ENCODE measurements at regions not wholly inside any gene's neighbourhood (a gene's known extent, or its start where the extent isn't known, plus 50 kb on each side); places are given as distances from the start of the nearest gene placed in this dataset.

DNA sequence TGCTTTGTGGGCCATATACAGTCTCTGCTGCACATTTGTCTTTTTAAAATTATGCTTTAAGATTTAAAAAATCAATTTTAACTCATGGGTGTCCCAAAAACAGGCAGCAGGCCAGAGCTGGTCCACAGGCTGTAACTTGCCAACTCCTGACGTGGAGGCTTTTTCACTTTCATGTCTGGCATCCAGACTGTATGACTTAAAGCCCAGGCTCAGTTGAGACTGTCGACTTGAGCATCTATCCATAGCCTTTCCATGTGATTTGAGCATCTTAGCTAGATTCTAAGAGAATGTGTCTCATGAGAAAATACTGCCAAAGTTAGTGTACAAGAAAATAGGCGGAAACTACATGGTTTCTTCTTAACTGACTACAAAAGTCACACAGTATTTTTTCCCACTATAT lies 559.0 kb upstream of the TUSC1 start:
- Histone ChIP-seq H3K4me3 (no peak overlapping the region), H3K27ac (no peak overlapping the region), H3K27me3 (no peaks in the 10 kb centered on the region), H3K9me3 (no peaks in the 10 kb centered on the region), H3K36me3 (replicated peaks in 1 of 2; ENCODE audit: insufficient read depth in 1 of 2, low read depth in 2 of 2) (no peaks in the 10 kb centered on the region), H3K4me1 (no peaks in the 10 kb centered on the region)
- DNase-seq (no peak), ATAC-seq (no peak)
- 59 to 65% methylated on average over 3 of the region's 3 CpGs for WGBS, 2 donors
- TF ChIP-seq, protein P1, sequence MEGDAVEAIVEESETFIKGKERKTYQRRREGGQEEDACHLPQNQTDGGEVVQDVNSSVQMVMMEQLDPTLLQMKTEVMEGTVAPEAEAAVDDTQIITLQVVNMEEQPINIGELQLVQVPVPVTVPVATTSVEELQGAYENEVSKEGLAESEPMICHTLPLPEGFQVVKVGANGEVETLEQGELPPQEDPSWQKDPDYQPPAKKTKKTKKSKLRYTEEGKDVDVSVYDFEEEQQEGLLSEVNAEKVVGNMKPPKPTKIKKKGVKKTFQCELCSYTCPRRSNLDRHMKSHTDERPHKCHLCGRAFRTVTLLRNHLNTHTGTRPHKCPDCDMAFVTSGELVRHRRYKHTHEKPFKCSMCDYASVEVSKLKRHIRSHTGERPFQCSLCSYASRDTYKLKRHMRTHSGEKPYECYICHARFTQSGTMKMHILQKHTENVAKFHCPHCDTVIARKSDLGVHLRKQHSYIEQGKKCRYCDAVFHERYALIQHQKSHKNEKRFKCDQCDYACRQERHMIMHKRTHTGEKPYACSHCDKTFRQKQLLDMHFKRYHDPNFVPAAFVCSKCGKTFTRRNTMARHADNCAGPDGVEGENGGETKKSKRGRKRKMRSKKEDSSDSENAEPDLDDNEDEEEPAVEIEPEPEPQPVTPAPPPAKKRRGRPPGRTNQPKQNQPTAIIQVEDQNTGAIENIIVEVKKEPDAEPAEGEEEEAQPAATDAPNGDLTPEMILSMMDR (IDR thresholded peaks at IDR 0.05) = no peak
- no peak for TF ChIP-seq POLR2A (IDR thresholded peaks at IDR 0.05)
- intact Hi-C loops (cut with DNase I) = no loop called here

DNA sequence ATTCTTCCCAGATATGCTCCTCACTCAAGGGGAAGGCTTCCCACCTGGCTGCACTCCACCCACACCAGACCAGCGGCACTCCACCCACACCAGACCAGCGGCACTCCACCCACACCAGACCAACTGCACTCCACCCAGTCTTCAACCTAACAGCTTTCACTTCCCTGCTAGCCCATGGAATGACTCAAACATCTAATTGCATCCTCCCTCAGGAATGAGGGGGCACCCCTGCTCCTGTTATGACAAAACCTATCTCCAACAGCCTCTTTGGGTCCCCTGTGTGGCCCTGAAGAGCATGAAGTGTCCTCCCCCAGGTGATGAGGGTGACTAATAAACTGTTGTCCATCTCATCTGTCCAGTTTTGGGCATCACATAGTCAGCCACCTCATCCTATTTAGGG lies 556.6 kb upstream of the TUSC1 start:
- H3K27ac ChIP-seq = no peak overlapping the region
- TF ChIP-seq POLR2A (IDR thresholded peaks at IDR 0.05) = no peak
- TF ChIP-seq, protein P1 (IDR thresholded peaks at IDR 0.05) = no peak
- H3K27me3 ChIP-seq = no peaks in the 10 kb centered on the region
- H3K36me3 ChIP-seq (replicated peaks in 1 of 2; ENCODE audit: insufficient read depth in 1 of 2, low read depth in 2 of 2) = no peaks in the 10 kb centered on the region
- intact Hi-C loops (cut with DNase I) = no loop called here
- H3K9me3 ChIP-seq = no peaks in the 10 kb centered on the region
- 75 to 83% methylated on average over 2 of the region's 2 CpGs for WGBS, 2 donors
- ATAC-seq (no peak), DNase-seq (no peak)
- no peak overlapping the region for H3K4me3 ChIP-seq
- H3K4me1 ChIP-seq = peaks cover 1% of the 10 kb centered on the region

DNA sequence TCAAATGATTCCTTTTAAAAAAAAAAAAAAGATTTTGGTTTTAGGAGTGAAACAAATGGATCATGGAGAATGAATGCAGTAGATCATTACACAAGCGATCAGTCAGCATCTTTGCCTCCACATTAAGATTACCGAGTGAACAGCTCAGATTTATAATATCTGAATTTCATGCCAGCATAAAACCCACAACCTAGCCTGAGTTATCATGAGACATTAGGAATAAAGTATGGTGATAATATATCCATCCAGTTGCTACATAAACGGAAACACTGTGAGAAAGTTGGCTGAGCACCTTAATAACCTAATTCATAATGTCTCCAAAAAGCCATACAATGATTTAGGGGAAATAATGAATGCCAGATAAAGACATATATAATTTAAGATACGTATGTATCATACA lies 553.1 kb upstream of the TUSC1 start:
- ATAC-seq (no peak), DNase-seq (no peak)
- Histone ChIP-seq H3K9me3 (no peaks in the 10 kb centered on the region), H3K4me3 (no peak overlapping the region), H3K27ac (no peak overlapping the region), H3K36me3 (replicated peaks in 1 of 2; ENCODE audit: insufficient read depth in 1 of 2, low read depth in 2 of 2) (no peaks in the 10 kb centered on the region), H3K4me1 (peaks cover 8% of the 10 kb centered on the region), H3K27me3 (no peaks in the 10 kb centered on the region)
- intact Hi-C loops (cut with DNase I) = no loop called here
- WGBS, 2 donors = 82 to 83% methylated on average over 4 of the region's 4 CpGs
- TF ChIP-seq, protein P1 (IDR thresholded peaks at IDR 0.05) = no peak
- no peak for TF ChIP-seq POLR2A (IDR thresholded peaks at IDR 0.05)

DNA sequence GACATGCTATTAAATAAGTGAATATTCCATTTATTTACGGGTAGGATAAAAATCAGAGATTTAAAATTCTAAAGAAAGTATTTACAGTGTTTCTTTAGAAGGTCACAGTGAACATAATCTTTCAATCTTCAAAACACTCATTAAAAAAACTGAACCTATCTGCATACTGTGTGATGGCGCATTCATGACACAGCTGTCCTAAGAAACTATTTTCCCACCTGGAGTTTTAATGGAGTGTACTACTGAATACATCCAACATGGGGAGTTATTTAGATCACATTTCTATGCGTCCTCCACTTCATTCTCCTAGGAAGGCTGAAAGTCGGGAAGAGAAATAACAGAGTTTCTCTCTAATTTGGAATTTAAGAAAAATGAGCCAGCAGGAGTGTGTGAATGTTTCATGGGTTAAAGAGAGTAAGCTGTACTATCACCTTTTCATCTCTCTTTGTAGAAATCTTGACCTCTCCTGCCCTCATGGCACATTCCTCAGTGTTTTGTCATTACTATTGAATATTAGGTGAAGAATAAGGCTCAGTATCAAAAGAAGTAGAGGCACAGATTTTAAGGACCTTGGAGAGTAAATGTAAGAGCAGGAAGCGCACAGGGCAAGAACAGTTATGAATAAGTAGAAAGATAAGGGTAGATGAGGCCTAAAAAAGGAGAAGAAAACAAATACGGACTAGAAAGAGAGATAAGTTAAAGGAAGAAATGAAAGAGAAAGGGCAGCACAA lies 551.2 kb upstream of the TUSC1 start:
- Histone ChIP-seq H3K4me3 (no peak overlapping the region), H3K4me1 (peaks cover 8% of the 10 kb centered on the region), H3K9me3 (no peaks in the 10 kb centered on the region), H3K36me3 (replicated peaks in 1 of 2; ENCODE audit: insufficient read depth in 1 of 2, low read depth in 2 of 2) (no peaks in the 10 kb centered on the region), H3K27ac (no peak overlapping the region), H3K27me3 (no peaks in the 10 kb centered on the region)
- no peak for TF ChIP-seq POLR2A (IDR thresholded peaks at IDR 0.05)
- TF ChIP-seq, protein P1 (IDR thresholded peaks at IDR 0.05) = peak in 1 of 7 experiments; percentile 7
- intact Hi-C loops (cut with DNase I) = no loop called here
- WGBS, 2 donors = 28 to 32% methylated on average over 6 of the region's 6 CpGs
- ATAC-seq (peak; percentile 75), DNase-seq (peak in 3 of 4 donors; percentile 19 to 29 (median 19))

DNA sequence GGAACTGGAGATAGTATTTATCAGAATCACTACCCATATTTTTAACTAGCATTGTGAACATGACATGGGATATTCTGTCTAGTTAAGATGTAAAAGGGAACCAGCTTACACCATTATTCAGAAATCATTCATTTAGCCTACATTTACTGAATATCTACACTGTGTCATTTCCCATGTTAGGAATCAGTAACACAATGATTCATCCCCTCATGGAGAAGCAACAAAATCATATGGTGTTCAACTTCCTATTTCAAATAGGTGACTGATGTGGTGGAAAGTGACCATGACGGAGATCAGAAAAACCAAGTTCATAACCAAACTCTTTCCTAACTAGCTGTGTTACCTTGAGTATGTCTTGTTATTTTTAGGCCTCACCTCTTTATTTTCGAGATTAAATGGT lies 550.0 kb upstream of the TUSC1 start:
- H3K4me3 ChIP-seq = no peak overlapping the region
- H3K9me3 ChIP-seq = no peaks in the 10 kb centered on the region
- no peak for TF ChIP-seq POLR2A (IDR thresholded peaks at IDR 0.05)
- TF ChIP-seq, protein P1 (IDR thresholded peaks at IDR 0.05) = no peak
- no peak for ATAC-seq
- peaks cover 8% of the 10 kb centered on the region for H3K4me1 ChIP-seq
- no peaks in the 10 kb centered on the region for H3K27me3 ChIP-seq
- no peaks in the 10 kb centered on the region for H3K36me3 ChIP-seq (replicated peaks in 1 of 2; ENCODE audit: insufficient read depth in 1 of 2, low read depth in 2 of 2)
- WGBS, 2 donors = 46 to 59% methylated on average over 2 of the region's 2 CpGs
- H3K27ac ChIP-seq = no peak overlapping the region
- DNase-seq = no peak
- intact Hi-C loops (cut with DNase I) = no loop called here

All from body of pancreas (tissue), 4 donors.